Lower leg skin (tissue), 4 donors: ENCODE measurements at regions not wholly inside any gene's neighbourhood (a gene's known extent, or its start where the extent isn't known, plus 50 kb on each side); places are given as distances from the start of the nearest gene placed in this dataset.

Experiments
- DNase-seq, 2 donors: peaks; one replicate each; pipeline ENCODE4 v3.0.0-alpha.2; 2019; ENCODE audit warnings: low spot score in 2 of 2
- H3K4me3 ChIP-seq: fragments of 200-600 bp; sonication (generic); 2 replicates; pipeline ENCODE4 v1.5.1; 2017; ENCODE audit warnings: mild to moderate bottlenecking, low read depth; ENCODE audit not compliant: poor library complexity, severe bottlenecking
- POLR2A ChIP-seq, 2 donors: fragments of 450-650 bp; IDR thresholded peaks; one replicate each; pipeline ENCODE4 v1.6.1; 2016 to 2017; ENCODE audit warnings: antibody characterized with exemption in 2 of 2, mild to moderate bottlenecking in 1 of 2, moderate library complexity in 1 of 2
- WGBS, 2 donors: methylation state at CpG; one replicate each; pipeline ENCODE4 v1.1.5; 2018; 5-methylcytosine and 5-hydroxymethylcytosine counted together
- intact Hi-C: fragments of 100-400 bp; cut with DNase I; formaldehyde crosslinking; loops from one replicate; pipeline ENCODE4 v1.15.0; 2023; ENCODE audit warnings: low total_unique reads
- TF ChIP-seq, protein P1 (sequence below), 3 donors: fragments of 450-650 bp; IDR thresholded peaks; one replicate each; pipeline ENCODE4 v1.5.1; 2016; ENCODE audit warnings: antibody characterized with exemption in 3 of 3, mild to moderate bottlenecking in 3 of 3, moderate library complexity in 2 of 3

DNA sequence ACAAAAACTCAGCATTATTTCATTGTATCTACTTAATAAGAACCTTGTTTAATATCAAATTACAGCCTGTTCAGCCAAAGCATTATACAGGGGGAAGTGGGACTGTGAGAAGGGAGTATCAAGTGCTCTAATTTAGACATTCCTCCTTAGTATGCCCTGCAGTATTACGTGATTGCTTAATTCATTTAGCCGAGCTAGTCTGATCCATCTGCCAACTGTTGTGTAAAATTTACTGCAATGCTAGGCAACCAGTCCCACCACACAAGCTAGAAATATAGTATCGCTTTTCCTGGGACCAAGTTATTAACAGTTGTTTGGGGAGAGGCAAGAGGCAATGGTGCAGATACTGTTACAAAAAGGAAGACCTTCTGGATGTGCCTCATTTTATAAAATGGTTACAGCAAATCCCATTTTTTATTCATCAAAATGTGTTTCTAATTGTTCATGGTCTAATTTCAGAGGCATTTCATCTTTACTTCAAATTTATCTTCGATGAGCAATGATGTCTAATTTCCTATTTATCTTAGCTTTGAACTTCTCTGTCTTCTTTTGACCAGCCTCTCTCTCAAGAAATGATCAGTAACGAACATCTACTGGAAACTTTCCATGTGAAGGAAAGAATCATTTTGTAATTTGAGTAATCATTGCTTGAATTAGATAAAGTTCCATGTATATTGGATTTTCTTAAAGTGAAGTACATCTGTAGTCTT lies 283.3 kb downstream of the DUSP10 start:
- intact Hi-C loops: no loop called here
- no peak for DNase-seq
- no peak overlapping the region for H3K4me3 ChIP-seq
- no peak for TF ChIP-seq POLR2A (IDR thresholded peaks at IDR 0.05)
- 27 to 31% methylated on average over 5 of the region's 5 CpGs for WGBS, 2 donors

DNA sequence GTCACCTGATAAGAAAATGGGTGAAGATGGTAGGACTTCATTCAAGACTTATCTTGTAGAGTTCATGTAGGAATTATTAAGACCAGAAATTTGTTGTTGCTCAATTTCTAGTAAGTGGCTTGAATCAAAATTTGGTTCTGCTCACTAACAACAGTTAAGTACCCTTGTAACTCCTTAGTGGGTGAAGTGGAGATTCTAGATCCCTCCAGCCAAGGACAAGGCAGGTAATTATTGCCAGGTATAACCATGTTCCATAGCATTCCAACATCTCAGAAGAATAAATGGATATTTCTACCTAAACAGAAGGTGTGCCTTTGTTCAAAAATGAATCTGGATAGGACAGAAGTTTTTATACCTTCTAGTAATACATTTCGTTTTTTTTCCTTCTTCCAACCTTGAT lies 282.3 kb downstream of the DUSP10 start:
- intact Hi-C loops: no loop called here
- TF ChIP-seq, protein P1, sequence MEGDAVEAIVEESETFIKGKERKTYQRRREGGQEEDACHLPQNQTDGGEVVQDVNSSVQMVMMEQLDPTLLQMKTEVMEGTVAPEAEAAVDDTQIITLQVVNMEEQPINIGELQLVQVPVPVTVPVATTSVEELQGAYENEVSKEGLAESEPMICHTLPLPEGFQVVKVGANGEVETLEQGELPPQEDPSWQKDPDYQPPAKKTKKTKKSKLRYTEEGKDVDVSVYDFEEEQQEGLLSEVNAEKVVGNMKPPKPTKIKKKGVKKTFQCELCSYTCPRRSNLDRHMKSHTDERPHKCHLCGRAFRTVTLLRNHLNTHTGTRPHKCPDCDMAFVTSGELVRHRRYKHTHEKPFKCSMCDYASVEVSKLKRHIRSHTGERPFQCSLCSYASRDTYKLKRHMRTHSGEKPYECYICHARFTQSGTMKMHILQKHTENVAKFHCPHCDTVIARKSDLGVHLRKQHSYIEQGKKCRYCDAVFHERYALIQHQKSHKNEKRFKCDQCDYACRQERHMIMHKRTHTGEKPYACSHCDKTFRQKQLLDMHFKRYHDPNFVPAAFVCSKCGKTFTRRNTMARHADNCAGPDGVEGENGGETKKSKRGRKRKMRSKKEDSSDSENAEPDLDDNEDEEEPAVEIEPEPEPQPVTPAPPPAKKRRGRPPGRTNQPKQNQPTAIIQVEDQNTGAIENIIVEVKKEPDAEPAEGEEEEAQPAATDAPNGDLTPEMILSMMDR (IDR thresholded peaks at IDR 0.05): no peak
- TF ChIP-seq POLR2A (IDR thresholded peaks at IDR 0.05): no peak
- 74 to 77% methylated on average over 1 of the region's 1 CpG for WGBS, 2 donors
- no peak for DNase-seq
- no peak overlapping the region for H3K4me3 ChIP-seq

DNA sequence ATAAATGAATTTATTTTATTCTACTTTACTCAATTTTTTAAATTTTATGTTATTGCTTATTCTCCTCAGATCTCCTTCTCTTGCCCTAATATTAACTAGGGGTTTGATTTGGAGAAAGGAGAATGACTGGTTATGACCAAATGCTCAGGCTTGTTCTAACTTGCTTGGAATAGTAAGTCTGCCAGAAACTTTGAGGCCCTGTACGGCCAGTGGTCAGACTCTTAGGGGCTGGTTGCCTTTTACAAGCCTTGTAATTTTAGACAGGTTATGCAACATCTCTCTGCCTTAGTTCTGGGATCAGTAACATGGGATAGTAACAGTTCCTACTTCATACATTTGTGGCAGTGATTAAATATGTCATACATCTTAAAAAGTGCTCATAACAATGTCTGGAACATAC lies 279.5 kb downstream of the DUSP10 start:
- no peak overlapping the region for H3K4me3 ChIP-seq
- no peak for DNase-seq
- TF ChIP-seq, protein P1 (IDR thresholded peaks at IDR 0.05): no peak
- TF ChIP-seq POLR2A (IDR thresholded peaks at IDR 0.05): no peak
- 38 to 50% methylated on average over 1 of the region's 1 CpG for WGBS, 2 donors
- intact Hi-C loops: no loop called here

DNA sequence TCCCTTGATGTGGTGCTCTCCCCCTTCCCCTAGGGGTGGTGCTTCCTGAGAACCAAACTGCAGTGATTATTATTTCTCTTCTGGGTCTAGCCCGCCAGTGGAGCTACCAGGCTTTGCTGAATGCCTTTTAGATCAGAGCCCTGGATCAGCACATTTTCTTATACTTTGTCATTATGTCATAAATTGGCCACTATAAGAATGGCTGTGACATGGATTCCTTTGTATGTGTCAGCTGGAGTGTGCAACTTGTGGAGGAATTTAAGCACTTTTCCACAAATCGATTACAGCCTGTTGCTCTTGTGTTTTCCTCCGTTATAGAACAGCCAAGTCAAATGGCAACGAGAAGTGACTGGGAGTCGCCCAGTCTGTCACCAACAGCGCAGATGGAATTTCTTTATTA lies 273.3 kb downstream of the DUSP10 start:
- intact Hi-C loops: no loop called here
- H3K4me3 ChIP-seq: no peak overlapping the region
- no peak for TF ChIP-seq POLR2A (IDR thresholded peaks at IDR 0.05)
- TF ChIP-seq, protein P1 (IDR thresholded peaks at IDR 0.05): no peak
- DNase-seq: no peak
- 65 to 67% methylated on average over 6 of the region's 6 CpGs for WGBS, 2 donors

DNA sequence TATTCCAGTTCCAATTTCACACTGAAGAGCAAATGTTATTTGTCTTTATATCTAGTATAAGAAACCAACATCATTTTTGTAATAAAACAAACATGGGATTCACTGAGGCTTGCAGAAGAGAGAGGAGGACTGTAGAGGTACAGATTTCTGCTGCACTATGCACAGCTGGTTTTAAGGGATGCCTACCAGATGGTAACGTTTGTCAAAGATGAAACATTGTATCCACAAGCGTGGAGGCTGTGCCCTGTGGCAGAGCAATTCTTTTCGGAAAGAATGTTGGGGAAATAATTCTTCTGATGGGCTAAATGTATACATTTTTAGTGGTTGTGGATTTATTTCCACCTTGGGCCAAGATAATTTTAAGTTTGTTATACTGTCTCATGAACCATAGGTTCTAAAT lies 272.4 kb downstream of the DUSP10 start:
- DNase-seq: no peak
- TF ChIP-seq, protein P1 (IDR thresholded peaks at IDR 0.05): no peak
- no peak for TF ChIP-seq POLR2A (IDR thresholded peaks at IDR 0.05)
- intact Hi-C loops: no loop called here
- H3K4me3 ChIP-seq: no peak overlapping the region
- WGBS, 2 donors: 42 to 52% methylated on average over 3 of the region's 3 CpGs

DNA sequence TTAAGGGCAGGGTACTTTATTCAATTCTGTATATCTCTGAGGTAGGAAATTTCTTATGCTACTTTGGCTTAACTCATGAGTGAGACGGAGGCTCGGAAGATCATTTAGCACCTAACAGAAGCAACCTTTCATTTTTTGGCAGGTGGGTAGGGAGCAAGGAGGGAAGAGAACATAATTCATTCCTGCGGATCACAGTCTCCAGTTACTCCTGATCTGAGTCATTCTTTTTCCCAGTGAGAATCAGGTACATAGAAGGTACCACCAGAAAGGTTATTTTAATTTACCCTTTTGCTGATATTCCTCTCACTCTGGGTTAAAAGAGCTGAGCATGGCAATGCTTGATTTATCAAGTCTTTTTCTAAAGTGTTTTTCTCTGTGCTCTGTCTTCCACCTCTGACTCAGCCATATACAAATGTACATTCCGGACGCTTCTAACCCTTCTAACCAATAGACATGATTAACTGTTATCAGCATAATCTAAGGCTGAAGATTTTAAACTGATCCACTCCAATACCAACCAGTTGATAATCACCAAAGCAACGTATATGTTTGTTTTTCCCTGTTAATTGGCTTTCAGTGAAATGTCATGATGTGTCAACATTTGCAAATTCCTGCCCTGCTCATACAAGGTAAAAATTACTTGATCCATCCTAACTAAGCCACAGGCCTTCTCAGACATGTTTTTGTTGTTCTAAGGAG lies 271.7 kb downstream of the DUSP10 start:
- DNase-seq: no peak
- 50 to 51% methylated on average over 6 of the region's 6 CpGs for WGBS, 2 donors
- no peak overlapping the region for H3K4me3 ChIP-seq
- TF ChIP-seq, protein P1 (IDR thresholded peaks at IDR 0.05): no peak
- TF ChIP-seq POLR2A (IDR thresholded peaks at IDR 0.05): no peak
- intact Hi-C loops: no loop called here
